DMS79 treated with DMSO at 0.1 percent for 48 hours (cell line): ENCODE measurements at regions not wholly inside any gene's neighbourhood (a gene's known extent, or its start where the extent isn't known, plus 50 kb on each side); places are given as distances from the start of the nearest gene placed in this dataset.
A peak's percentile ranks its signal among the peaks of the same experiment; 100 is the strongest.

Source experiments
- DNase-seq: peaks from one replicate; lab custom pipeline; 2025; lab: John Stamatoyannopoulos, UW

- DNase-seq, result no peak
Observed at GRCh38 chr15:25504307-25504706, 65.5 kb upstream of the UBE3A start.

- peak; percentile 11 for DNase-seq
Observed at GRCh38 chr15:25501828-25502446, 63.1 kb upstream of the UBE3A start.

GRCh38 chr15:25498835-25499234 is 60.0 kb upstream of the UBE3A start:
- no peak for DNase-seq

DNA sequence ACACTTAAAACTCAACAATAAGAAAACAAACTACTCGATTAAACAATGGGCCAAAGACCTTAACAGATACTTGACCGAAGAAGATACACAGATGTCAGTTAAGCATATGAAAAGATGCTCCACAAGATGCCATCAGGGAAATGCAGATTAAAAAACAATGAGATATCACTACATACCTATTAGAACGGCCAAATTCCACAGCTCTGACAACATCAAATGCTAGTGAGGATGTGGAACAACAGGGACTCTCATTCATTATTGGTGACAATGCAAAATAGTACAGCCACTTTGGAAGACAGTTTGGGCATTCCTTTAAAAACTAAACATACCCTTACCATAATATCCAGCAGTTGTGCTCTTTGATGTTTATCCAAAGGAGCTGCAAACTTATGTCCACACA is 59.1 kb upstream of the UBE3A start:
- no peak for DNase-seq

DNA sequence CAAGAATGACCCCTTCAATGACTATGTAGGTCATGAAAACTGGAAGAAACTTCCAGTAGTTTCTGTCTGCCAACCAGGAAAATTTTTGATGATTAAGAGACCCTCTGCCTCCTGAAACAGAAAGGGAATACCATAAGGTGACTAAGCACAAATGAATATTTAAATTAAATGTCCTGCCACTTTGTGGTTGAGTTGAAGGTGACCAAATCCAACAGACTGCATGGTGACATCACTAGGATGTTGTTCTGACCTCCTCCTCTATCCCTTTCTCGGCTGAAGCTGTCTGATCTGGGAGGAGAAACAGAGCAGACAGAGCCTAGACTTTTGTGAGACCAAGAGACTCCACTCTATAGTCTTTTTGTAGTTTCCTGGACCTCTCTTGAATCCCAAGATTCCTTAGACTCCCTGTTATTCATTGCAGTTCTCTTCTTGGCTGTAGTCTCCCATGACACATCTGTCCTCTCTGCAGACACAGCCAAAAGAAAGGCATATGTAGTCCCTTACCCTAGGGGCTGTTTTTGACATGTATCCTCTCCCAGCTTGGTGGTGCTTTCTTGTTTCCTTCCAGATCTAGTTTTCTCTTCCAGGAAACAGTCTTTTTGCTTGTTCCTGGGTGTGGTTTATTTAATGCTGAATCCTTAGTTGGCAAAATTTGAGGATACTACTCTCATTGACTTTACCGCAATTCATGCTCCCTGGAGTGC is 55.2 kb upstream of the UBE3A start:
- DNase-seq, result no peak

- DNase-seq, result no peak
Observed at GRCh38 chr15:25492315-25492714, 53.5 kb upstream of the UBE3A start.
